GM12892 (cell line): ENCODE measurements at regions not wholly inside any gene's neighbourhood (a gene's known extent, or its start where the extent isn't known, plus 50 kb on each side); places are given as distances from the start of the nearest gene placed in this dataset.

ENCODE experiments used
- POLR2A ChIP-seq: IDR thresholded peaks from 2 replicates; pipeline ENCODE4 v1.6.1; 2011; ENCODE audit warnings: low read depth, low read length, control low read depth
- POLR2AphosphoS5 ChIP-seq: IDR thresholded peaks from 2 replicates; pipeline ENCODE4 v1.6.1; 2011; ENCODE audit warnings: low read depth, low read length, control low read depth
- TAF1 ChIP-seq: IDR thresholded peaks from 2 replicates; pipeline ENCODE4 v1.6.1; 2011; ENCODE audit warnings: low read depth, mild to moderate bottlenecking, control low read depth, low read length, borderline replicate concordance

DNA sequence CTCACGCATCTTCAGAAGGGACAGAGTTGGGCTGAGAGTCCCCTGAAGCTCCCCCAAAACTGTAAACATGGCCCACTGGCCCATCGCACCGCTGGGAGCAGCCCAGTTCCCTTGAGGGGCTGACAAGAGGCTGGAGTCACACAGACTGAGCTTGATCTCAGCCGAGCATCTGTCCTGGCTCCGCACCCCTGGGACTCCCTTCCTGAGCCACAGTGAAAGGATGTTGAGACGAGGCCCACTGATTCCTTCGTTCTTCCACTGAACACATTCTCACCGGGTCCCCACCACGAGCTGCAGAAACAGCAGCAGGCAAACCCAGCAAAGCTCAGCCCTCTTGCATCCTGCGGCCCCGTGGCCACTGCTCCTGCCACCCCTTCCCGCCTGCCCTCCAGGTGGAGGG, 145.9 kb upstream of the CIBAR2 start:
- no peak for TF ChIP-seq POLR2A
- TF ChIP-seq TAF1, result no peak
- TF ChIP-seq POLR2AphosphoS5, result no peak
